Fibroblast of skin of scalp (primary cell): ENCODE measurements at regions not wholly inside any gene's neighbourhood (a gene's known extent, or its start where the extent isn't known, plus 50 kb on each side); places are given as distances from the start of the nearest gene placed in this dataset.
A peak's percentile ranks its signal among the peaks of the same experiment; 100 is the strongest.

Source experiments
- DNase-seq: peaks from one replicate; pipeline ENCODE4 v3.0.0-alpha.2; 2013

DNA sequence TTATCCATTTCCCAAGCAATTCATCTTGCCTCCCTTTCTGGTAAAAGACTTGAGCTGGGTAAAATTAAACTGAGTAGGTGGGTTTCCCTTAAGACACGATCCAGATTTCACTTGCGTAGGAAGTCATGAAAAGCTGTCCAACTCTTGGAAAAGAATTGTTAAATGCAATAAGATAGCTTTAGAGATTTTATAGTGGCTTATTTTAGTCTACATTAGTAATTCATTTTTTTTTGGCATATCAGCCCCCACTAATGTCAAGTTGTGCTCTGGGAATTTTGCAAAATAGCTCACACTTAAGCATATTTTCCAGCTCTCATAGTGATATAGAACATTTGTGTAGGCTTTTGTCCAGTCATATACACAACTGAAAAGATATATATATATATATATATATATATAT is 344.7 kb upstream of the FIGN start:
- DNase-seq: no peak

DNA sequence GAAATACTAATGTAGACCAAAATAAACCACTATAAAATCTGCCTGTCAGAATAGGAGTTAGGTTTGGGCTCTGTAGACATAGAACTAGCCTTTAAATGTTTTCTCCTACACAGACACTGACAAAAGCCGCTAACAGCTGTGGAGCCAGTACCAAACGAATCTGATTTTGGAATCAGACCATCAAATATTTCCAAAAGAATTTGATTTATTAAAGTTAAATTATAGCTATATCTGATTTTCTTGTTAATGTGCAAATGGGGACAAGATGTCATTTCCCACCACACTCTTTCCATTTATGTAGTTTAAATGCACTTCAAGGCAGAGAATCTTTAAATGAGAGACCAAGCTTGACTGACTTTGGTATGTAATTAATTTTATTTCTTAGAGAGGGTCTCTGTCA is 343.4 kb upstream of the FIGN start:
- no peak for DNase-seq

DNA sequence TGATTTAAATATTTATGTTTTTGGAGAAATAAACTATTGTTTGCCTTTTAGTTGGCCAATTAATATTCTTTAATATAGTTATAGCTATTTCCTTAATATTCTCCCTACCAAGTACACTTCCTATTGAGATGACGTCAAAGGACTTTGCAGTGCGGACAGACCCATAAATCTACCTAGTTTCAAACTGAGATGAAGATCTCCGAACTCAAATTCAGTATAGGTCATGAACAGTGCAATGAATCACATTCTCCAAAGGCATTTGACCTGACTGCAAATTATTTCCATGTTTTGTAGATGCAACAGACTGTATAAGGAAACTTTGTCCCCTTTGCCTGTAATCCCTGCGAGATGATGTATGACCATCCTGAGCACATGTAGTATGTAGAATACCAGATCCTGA is 342.6 kb upstream of the FIGN start:
- DNase-seq: no peak

DNA sequence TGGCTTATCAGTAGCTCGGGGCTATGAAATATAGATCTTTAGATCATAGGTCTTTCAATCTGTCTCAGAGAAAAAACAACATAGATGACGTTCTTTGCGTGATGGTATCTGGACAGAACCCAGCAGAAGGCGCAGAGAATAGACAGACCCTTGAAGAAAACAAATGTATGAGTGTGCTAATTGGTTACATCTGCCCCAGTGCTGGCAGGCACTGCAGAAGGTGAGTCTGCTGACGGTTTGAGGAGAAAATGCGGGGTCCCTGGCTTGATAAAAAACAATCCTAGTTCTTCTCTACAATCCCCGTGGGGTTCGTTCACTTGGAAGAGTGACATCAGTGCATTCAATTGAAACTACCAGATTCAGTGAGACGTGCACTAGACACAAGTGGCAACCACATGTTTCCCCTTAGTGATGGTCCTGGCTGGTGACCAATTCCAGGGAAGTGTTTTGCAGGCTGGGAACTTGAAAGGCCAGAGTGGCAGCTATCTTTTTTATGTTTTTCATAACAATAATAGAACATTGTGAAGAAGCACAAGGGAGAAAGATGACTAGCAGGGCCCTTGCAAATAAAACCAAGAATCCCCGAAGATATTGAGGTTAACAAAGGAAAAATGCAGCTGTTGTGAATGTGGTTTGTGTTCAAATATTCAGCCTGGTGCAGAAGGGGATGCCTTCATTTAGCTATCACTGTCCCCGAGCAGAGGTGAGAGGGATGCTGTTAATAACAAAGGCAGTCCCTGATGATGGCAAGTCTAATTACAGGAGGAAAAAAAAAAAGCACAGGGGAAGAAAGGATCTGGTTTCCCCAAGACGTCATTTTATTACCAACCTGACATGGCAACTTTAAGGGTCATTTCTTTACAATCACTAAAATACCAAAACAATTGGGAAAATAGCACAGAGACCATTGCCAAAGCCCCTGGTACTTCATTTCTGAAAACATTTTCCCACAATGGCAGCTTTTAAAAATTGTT is 337.6 kb upstream of the FIGN start:
- DNase-seq: peak; percentile 28

DNA sequence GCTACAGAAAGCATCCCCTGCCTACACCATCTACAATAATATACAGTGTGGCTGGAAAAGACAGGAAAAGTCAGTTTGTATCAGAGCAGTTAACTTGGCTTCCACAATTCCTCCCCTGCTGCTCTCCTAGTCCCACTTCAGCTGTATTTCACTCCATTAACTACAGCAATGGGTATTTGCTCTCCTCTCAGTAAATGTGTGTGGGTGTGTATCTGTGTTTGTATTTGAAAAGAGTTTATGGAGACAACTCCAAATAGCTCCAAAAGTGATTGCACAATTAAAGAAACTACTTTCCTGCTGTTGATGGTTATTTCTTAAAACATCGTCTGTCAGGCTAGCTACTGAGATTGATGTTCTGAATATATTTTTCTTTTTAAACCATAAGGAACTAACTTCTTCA is 333.7 kb upstream of the FIGN start:
- no peak for DNase-seq

DNA sequence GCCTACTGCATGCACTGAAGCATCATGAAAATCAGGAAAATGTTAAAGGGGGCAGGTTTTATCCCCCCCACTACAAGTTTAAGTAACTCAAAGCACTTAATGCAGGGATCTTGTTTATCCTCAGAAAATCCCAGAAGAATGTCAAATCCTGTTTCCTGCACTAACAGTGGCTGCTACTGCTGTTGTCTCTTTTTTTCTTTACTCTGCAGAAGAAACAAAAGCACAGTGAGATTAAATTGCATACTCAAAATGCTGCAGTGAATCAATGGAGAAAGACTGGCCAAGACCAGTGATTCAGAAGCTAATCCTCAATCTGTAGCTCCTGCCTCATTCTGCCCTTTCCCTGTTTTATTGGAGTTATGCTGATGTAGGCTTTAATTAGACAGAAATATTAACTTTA is 332.3 kb upstream of the FIGN start:
- DNase-seq: no peak

DNA sequence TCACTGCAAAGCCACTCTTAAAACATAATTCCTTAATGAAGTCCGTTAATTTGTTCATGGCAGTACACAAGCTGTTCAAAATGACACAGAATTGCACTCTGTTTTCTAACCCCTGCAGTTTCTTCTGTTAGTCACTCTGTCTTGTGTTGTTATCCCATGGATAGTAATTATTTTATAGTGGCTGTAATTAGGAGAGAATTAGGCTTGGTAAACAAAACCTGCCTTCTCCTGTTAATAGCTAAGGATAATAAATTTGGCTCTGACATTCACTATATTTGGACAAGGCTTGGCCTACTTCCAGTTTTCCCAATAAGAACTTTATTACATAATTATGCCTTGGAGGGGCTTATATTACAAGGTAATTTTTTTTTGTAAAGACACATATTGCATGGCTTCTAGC is 330.3 kb upstream of the FIGN start:
- no peak for DNase-seq

DNA sequence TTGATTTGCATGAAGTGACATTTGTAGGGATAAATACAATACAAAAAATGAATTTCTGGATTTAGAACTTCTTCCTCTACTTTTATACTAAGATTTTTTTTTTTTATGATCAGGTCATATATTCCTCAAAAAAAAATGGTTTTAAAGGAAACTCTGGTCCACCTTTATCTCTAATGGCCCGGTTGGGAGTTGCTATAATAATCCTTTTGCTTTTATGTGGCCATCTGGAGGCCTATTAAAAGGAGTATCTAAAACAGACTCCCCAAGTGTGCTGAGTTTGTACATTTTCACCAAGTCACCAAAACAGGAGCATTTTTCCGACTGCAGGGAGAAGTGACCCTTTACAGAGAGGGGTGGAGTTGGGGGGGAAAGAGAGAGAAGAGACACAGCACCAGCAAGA is 329.2 kb upstream of the FIGN start:
- DNase-seq: no peak

DNA sequence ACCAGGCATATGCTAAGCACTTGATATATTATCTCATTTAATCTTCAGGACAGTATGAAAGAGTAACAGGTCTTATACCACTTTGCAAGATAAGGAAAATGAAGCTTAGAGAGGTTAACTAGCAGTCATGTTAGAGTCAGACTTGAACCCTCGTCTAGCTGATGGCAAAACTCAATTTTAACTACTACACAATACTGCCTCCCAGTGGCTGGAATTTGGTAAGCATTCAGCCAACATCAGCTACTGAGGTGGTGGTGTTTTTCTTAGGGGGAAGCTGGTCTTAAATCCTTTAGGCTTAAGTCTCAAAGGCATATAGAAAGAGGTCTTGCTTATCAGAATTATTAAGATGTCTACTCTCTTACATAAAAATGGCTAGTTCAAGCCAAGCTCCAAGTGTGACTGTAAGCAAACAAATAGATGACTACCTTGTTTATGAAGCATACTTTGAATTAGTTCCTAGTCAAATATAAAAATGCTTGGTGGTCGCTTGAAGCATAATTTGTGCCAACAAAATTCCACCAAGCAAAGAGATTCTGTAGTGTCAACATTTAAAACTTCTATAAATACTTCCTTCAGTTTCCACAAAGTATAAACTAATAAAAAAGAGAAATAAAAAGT is 325.4 kb upstream of the FIGN start:
- DNase-seq: peak; percentile 42

DNA sequence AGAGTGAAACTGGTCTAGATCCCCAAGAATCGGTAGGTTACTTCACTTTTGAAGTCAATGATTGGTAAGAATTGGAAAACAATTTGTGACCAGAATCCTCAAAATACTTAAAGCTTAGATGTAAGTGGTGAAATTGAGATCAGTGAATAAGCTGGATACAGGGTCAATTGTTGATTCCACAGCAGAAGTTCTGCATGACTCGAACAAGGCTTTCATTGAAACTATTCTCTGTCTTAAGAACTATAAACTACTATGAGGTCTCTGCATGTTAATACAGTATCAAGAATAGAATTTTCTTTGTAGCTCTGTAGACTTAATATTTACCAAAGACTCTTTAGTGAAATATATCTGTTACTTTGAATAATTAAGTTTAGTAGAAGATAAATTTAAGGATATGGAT is 324.2 kb upstream of the FIGN start:
- no peak for DNase-seq

DNA sequence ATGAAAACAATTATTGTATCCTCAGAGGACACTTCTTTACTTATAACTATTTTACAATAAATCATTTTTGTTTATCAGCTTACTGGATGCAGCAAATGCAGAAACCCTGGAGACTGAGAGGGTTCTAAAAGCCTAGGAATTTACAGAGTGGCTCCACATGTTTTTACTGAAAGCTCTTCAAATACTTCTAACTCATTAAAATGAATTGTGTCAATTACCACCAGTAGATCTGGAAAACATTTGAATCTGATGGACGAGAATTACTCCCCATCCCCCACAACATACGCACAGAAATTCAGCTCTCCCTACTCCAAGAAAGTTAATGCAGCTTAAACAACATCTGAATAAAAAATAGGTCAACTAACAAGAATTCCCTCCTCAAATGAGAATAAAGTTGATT is 319.8 kb upstream of the FIGN start:
- no peak for DNase-seq

DNA sequence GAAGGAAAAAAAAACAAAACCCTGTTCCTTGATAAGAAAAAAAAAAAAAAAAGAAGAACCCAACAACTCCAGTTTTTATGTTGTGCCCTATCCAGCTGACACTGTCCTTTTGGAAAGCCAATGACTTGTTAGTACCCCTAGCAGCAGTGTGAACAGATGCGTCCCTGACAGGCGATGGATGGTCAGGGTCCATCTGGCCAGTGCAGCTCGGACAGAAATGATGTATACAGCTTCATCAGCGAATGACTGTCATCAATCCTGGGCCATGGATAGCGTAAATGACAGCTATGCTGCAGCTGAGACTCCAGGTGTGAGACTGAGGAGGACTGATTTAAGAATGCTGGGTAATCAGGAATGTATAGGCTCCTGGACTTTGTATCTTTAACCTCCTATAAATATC is 318.8 kb upstream of the FIGN start:
- DNase-seq: no peak

DNA sequence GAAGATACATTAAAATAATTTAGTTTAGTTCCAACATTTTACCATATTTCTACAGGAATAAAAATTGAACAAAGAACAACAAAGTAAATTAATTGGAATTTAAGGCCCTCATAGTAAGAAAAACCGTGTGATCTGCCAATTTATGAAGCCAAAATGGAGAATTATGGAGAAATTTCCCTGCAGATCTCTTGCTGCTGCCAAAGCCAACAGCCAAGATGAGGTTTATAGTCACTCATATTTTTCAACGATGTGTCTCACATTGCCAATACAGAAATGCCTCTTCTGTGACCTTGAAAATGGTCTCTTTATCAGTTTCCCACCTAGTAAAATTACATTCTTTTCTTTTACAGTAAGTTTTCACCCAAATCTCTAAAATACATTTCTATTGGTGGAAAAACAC is 317.2 kb upstream of the FIGN start:
- DNase-seq: no peak

DNA sequence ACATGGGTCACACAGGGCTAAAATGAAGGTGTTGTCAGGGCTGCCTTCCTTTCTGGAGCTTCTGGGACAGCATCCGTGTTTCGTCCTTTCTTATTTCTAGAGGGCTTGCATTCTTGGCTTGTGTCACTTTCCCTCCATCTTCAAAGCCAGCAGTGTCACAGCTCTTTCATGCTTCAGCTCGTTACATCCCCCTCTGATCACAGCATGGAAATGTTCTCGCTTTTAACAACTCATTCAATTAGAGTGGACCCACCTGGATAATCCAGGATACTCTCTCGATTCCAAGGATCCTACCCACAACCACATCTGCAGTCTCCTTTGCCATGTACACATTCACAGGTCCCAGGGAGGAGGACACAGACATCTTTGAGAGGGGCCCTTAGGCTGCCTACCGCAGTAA is 316.2 kb upstream of the FIGN start:
- no peak for DNase-seq

DNA sequence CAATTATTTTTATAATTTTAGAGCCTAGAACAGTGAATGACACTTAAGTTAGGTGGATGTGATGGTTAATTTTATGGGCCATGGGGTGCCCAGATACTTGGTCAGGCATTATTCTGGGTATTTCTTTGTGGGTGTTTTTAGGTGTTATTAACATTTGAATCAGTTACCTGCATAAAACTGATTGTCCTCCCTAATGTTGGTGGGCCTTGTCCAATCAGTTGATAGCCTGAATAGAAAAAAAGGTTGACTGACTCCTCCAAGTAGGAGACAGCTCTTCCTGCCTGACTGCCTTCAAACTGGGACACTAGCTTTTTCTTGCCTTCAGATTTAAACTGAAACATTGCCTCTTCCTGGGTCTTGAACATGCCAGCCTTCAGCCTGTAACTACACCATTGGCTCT is 312.9 kb upstream of the FIGN start:
- no peak for DNase-seq

DNA sequence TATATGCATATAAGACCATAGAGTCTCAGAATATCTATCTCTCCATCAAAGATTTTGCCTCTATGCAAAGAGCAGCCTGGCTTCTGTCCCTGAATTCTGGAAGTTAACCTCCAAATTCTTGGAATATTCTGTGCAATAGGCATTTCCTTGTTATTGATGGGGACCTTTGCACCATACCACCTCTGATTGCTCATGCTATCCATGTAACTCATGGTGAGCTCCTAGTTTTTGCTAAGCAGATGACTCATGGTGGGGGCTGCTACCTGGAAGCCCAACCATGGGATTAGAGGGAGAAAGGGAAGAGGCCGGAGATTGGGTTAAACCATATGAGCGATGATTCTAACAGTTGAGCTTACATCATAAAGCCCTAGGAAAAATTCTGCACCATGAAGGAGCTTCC is 310.2 kb upstream of the FIGN start:
- DNase-seq: no peak

DNA sequence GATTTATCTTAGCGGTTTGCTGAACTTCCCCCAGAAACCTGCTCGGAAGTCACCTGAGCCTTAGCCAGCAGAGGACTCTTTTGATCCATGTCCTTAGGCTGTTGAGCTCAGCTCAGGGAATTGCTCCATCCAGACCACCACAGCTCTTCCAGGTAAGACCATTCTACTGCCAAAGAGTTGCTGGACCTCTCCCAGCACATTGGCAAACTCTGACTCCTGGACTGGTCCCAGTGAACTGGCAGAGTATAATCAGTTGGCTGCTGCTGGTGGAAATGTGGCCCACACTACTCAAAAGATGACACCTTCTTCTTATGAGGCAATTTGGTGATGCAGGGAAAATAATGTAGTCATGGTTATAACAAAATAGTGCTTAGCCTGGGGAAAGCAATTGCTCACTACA is 308.8 kb upstream of the FIGN start:
- DNase-seq: no peak

DNA sequence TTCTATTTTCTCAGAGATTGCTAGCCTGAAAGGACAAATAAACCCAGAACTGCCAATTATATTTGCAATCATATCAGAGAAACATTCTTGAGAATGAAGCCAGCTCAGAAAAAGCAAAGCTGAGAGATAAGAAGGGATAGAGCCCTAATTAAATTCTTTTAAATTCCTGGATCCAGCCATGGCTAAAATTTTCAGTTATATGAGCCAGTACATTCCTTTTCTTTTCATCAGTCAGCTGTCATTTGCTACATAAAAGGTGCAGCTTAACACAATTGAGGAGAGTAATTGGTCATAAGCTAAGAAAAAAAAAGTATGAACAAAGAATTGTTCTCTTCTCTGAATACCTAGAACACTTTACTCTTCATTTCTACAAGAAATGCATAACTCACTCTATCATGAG is 303.5 kb upstream of the FIGN start:
- DNase-seq: no peak

DNA sequence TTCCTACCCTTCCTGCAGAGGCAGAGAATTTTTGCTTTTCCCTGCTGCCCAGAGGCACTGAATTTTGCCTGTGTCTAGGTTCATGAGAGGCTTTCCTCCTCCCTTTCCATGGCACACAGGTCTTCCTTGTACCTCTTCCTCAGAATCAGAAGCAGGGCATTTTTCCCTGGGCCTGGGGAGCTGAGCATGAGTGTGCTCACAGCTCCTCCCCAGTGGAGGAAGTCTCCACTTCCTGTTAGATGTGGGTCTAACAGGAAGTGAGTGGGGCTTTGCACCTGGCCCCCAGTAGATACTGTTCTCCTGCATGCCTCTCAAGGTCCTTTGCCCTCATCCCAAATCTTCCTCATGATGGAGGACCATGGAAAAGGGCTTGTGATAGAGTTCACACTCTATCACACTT is 297.2 kb upstream of the FIGN start:
- DNase-seq: no peak

DNA sequence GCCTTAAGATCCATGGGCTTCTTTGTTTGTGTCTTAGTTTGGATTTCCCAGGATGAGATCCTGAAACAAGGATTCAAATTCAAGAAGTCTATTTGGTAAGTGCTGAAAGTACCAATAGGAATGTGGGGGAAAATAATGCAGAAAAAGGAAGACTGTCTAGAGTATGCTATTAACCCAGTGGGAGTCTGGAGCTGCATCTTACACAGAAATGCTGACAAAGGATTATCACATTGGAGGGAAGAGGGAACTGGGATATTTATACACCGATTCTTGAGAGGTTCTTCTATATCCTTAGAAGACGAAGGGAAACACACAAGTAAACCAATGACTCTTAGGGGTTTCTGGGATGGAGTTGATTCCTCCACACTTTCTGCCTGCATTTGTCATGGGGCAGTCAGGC is 294.8 kb upstream of the FIGN start:
- DNase-seq: no peak

DNA sequence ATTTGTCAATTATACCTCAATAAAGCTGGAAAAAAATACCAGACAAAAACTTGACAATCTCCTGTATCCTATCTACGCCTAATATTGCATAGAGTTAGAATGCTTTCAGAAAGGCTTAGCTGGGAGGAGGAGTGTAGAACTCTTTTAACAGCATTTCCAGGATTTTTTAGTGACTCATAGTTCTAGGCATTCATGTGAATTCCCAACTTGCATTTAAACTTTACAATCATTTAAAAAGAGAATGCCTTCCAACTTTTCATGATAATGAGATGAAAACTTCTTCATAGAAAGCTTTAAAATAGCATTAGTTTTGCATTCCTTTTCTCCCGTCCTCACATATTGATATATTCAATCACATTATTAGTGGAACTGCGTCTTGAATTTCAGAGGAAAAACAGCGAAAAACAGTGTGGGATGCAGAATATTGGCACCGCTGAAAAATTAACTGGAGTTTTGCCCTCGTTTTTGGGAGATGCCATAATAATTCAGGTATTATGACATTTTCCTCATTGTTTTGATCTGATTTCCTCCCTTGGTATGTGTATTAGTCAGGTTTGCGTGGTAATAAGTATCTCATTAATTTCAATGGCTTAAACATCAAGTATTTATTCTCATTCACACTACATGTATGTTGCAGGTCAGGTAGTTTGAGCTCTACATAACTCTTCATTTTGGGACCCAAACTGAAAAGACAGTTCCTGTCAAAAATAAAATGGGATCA is 293.2 kb upstream of the FIGN start:
- peak; percentile 67 for DNase-seq

DNA sequence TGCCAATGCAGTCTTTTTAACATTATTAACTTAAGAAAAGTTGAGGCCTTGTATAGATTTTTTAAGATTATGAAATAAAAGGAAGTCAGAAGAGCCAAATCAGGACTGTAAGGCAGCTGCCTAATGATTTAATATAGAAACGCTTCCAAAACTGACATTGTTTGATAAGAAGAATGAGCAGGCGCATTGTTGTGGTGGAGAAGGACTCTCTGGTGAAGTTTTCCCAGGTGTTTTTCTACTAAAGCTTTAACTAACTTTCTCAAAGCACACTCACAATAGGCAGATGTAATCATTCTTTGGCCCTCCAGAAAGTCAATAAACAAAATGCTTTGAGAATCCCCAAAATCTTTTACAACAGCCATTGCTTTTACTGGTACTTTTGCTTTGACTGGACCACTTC is 288.6 kb upstream of the FIGN start:
- DNase-seq: no peak

DNA sequence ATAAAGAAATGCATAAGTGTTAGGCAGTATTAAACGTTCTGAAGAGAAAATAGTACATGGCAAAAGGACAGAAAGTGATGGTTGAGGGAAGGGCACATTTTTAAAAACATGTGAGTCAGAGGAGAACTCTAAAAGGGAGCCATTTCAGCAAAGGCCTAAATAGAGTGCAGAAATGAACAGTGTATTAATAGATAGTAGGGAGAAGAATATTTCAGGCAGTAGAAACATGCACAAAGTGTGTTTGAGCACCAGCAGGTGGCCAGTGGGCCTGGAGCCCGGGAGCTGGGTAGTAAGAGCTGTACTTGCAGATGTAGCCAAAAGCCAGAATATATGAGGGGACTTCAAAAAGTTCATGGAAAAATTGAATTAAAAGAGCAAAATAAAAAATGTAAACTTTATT is 288.1 kb upstream of the FIGN start:
- peak; percentile 6 for DNase-seq
